ENCODE measurements at regions not wholly inside any gene's neighbourhood (a gene's known extent, or its start where the extent isn't known, plus 50 kb on each side); places are given as distances from the start of the nearest gene placed in this dataset.

DNA sequence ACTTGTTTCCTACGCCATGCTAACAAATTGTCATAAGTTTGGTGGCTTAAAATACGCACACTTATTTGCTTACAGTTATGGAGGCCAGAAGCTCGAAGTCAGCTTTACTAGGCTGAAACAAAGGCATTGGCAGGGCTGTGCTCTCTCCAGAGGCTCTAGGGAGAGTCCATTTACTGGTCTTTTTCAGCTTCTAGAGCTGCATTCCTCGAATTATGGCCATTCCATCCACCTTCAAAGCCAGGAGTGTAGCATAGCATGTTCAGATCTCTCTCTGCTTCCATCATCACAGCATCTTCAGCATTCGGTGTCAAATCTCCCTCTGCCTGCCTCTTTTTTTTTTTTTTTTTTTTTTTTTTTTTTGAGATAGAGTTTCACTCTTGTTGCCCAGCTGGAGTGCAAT is 670.2 kb downstream of the ACTL7B start:
- TF ChIP-seq, protein P1, sequence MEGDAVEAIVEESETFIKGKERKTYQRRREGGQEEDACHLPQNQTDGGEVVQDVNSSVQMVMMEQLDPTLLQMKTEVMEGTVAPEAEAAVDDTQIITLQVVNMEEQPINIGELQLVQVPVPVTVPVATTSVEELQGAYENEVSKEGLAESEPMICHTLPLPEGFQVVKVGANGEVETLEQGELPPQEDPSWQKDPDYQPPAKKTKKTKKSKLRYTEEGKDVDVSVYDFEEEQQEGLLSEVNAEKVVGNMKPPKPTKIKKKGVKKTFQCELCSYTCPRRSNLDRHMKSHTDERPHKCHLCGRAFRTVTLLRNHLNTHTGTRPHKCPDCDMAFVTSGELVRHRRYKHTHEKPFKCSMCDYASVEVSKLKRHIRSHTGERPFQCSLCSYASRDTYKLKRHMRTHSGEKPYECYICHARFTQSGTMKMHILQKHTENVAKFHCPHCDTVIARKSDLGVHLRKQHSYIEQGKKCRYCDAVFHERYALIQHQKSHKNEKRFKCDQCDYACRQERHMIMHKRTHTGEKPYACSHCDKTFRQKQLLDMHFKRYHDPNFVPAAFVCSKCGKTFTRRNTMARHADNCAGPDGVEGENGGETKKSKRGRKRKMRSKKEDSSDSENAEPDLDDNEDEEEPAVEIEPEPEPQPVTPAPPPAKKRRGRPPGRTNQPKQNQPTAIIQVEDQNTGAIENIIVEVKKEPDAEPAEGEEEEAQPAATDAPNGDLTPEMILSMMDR (IDR thresholded peaks at IDR 0.05; ENCODE audit: low read depth, low read length), result no peak
- TF ChIP-seq POLR2A (IDR thresholded peaks at IDR 0.05; ENCODE audit: extremely low read depth, insufficient read length) (no peak), MYC (IDR thresholded peaks at IDR 0.05; ENCODE audit: low read depth, low read length) (no peak)
